ENCODE measurements at regions not wholly inside any gene's neighbourhood (a gene's known extent, or its start where the extent isn't known, plus 50 kb on each side); places are given as distances from the start of the nearest gene placed in this dataset.
A peak's percentile ranks its signal among the peaks of the same experiment; 100 is the strongest.
"Not testable (repeated sequence)": the region's sequence is repeated elsewhere in the genome, so short reads cannot be mapped to it uniquely, and the experiment has no call there.

DNA sequence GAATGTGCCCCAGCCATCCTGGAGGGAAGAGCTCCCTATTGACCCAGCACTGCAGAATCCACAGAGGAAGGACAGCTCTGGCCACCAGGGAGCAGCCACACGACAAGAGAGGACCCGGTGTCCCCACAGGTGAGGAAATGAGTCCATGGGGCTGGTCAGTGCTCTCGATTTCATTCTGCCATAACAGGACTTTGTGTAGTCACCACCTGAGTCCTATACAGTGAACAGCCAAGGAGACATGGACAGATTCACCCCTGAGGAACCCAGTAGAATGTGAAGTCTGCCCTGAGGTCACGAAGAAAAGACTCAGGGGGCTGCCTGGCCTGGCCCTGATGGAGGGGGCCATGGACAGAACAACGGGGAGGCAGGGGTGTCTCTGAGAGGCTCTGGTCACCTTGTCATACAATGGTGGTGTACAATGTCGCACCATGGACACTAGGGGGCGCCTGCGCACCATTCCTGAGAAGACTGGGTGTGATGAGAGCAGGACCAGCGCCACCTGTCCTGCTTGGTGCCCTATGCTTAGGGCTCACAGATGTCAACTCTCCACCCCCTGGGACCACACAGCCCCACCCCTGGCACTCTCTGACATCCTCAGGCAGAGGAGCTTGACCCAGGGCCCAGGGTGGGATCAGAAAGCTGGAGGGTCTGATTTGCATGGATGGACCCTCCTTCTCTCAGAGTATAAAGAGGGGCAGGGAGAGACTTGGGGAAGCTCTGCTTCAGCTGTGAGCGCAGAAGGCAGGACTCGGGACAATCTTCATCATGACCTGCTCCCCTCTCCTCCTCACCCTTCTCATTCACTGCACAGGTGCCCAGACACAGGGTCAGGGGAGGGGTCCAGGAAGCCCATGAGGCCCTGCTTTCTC lies 77.4 kb downstream of the VPREB1 start:
- TF ChIP-seq EP300, POLR2A, POLR2AphosphoS5 (IDR thresholded peaks at IDR 0.05): not testable (repeated sequence)
- TF ChIP-seq CTCF (IDR thresholded peaks at IDR 0.05), result peak; percentile 64 to 74 (median 68)

Data from upper lobe of left lung (tissue), 4 donors.